CD4-positive, alpha-beta T cell treated with Interleukin-4 for 1 hour (primary cell): ENCODE measurements at regions not wholly inside any gene's neighbourhood (a gene's known extent, or its start where the extent isn't known, plus 50 kb on each side); places are given as distances from the start of the nearest gene placed in this dataset.
"Not testable (repeated sequence)": the region's sequence is repeated elsewhere in the genome, so short reads cannot be mapped to it uniquely, and the experiment has no call there.

Source experiments
- DNase-seq, 2 donors: peaks; one replicate each; pipeline ENCODE4 v3.0.0-alpha.2; 2020 to 2022

DNA sequence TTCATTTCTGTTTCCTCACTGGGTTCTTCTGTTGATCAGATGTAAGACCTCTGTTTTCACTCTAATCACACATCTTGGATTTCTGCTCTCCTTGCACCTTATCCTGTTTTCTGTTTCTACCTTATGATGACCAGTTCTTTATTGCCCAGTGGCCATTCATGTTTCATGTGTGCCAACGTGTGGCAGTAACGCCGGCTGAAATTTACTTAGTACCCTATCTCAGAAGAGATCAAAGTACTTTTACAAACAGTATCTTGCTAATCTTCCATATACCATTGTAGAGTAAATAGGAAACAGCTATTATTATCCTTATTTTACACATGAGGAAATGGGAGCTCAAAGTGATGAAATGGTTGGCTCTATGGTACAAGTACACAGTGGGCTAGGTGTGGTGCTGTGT is 74.0 kb downstream of the GATA3 start:
- no peak for DNase-seq

DNA sequence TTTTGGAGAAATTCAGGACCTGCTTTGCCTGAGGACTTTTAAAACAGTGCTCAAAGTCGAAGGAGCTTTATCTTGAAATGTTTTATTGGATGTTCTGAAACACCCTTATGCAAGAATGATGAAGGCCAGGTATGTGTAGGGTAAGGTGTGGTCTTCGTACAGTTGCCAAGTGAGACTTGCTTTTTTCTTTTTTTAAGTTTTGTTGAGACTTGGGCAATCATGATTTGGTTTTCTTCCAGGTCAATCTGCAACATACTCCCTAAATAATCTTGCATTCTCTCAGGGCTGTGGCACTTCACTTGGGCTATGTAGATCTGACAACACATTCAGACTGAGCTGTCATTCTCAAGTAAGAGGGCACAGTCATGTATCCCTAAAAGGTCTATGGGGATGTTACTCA is 75.0 kb downstream of the GATA3 start:
- no peak for DNase-seq

DNA sequence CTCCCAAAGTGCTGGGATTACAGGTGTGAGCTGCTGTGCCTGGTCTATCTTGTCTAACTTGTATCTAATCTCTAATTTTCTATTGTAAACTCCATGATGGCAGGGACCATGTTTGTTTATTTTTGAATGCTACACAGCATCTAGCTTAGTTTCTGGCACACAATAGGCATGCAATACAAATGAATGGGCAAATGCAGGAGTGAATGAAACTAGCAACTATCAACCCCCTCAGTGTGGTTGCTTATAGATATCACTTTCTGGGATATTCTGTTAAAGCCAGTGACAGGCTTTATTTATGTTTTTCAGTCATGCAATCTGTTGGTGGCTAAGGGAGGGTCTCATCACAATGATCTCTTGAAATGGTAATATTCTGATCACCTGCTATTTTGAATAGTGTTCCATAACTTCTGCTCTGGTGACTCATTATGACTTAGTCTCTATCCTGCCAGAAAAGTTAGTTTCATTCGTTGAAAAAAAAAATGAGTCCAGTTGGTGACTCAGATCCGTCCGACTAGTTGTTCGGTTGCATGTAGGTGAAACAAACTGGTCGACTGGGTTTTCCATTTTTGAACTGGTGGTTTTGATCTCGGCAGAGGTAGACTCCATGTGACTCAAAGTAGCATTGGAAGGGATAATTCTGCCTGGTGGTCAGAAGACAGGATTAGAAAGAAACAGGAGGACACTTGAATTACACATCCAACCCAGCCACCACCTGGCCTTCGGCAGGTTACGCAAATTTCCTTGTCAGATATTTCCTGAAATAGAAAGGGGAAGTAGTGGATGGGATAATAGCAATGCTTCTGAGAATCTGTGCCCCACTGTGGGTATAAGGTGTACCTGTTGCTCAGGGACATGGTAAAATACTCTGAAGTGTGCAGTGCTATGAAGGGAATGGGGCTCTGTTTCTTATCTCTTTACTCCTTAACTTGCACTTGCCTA is 76.8 kb downstream of the GATA3 start:
- DNase-seq, result no peak

DNA sequence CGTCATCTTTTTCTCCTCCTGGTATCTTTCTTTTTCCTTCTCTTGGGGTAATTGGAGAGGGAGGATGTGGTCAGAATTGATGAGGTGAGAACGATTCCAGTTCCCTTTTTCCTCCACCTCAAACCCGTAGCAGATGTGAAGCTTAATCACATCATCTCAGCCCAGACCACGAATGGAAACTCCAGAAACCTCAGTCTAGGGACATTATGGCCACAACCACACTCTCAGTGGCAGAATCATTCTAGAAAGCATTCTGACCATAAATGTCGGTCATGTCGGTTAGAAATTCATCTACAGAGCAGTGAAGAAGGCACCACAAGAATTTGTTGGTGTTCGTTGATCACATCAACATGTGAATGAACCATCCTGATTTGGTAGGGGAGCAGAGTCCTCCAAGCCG is 78.7 kb downstream of the GATA3 start:
- DNase-seq, result peak in 1 of 2 donors; percentile 18

DNA sequence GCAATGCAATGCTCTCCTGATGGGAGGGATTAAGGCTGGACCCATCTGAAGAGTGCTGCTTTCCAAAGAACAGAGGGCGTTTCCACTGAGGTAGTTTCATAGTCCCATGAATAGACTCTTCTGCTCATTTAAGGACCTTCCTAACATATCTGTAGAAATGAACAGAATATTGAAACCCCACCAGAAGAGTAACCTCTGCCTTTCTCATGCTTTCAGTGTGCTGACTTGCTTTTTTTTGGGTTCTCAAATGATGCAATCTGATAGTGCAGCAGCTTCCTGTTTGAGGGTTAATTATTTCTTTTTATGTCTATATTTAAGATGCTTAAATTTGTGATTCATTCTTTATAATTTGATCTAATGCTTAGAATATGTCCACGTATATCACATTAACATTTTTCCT is 82.2 kb downstream of the GATA3 start:
- DNase-seq, result peak in 1 of 2 donors; percentile 27

DNA sequence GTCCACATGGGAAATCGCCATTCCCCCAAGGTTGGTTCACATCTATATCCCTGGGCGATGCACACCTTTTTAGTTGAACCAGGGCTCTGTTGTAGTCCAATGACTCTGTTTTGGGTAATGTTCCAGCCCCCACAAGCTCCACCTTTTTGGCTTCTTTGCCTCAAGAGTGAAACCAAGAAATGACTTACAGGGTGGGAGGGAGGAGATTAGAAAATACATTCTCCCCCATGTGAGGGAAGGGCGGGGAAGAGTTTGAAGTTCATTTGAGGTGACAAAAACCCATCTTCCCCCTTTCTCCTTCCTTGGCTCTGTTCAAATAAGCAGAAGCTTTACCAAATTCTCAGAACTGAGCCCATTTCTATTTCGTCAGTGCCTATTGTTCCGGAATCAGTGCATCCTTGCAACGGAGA is 82.8 kb downstream of the GATA3 start:
- DNase-seq, result peak in 1 of 2 donors; percentile 69

DNA sequence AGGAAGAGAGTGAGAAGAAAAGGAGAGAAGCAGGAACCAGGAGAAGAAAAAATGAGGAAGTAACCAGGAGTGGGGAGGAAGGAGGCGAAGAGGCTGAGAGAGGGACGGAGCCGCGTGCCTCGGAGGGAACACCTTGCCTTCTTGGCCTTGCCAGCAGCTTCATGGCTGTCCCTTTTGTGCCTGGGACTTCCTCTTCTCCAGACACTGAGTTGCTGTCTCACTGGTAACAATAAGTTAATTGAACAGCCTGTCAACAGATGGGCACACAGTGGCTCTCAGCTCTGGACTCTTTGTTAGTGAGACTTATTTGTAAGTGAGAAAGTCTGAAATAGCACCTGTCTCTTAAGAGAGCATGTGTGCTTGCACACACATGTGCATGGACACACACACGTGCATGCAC is 83.2 kb downstream of the GATA3 start:
- peak in 1 of 2 donors; percentile 33 for DNase-seq

DNA sequence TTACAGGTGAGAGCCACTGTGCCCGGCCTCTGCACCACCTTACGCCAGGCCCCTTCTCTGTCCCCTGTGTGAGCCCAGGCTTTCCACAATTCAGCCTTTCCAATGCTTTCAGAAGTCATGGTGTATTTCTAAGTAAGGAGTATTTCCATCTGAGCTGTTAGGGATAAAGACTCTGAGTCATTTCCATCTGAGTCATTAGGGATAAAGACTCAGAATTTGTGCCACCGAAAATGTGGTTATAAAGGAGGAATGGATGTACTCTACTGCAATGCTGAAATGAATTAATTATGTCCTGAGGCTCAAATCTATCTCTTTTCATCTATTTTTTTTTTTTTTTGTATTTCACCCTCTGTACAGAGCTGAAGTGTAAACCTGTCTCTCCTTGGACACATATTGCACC is 84.0 kb downstream of the GATA3 start:
- DNase-seq, result no peak

DNA sequence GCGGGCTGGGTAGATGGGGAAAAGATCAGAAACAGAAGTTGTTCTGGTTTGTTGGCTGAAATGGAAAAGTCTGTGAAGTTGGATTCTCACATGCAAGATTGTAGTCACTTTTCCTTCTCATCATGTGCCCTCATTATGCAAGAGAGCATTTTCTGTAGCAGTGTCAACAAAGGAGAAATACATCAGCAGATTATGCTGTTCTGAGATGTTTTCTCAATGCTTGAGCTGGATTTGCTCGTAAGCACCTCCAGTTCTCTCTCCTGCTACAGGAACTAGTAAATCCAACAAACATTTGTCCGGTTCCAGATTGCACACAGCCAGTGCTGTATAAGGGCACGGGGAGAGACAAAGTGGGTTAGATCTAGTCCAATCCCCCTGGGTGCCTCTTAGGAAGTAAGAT is 90.0 kb downstream of the GATA3 start:
- DNase-seq, result no peak

DNA sequence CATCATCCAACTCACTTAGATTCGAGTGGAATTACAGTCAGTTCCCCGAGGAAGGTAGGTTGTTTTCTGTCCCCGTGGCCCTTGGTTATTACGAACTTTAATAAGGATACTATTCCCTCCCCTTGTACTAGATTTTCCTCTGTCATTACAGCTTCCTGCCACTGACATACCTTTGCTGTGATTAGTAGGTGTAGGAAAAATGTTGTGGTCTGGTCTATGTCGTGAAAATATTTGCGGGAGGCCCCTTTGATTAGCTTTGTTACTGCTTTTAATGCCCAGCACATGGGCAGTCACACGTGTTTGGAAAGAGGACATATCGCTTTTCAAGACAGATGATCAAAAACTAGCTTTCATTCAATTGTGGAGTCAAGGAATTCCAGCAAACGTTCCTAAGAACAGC is 92.2 kb downstream of the GATA3 start:
- DNase-seq, result no peak

DNA sequence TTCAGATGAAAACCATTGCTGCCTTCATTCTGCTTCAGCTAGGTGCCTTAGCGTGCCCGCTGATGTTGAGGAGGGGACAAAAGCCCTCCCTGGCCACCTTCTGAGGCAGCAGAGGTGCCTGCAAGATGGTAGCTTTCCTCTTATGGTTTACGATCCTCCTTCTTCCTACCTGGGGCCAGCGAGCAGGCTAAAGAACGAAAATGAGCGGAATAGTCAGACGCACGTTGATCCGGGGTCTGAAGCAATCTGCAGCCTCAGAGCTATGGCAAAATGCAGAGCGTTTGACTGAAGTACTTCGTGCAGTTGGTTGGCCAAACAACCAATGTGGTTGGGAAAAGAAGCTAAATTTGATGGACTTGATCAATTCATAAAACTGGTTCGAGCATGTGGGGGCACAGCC is 95.5 kb downstream of the GATA3 start:
- no peak for DNase-seq

DNA sequence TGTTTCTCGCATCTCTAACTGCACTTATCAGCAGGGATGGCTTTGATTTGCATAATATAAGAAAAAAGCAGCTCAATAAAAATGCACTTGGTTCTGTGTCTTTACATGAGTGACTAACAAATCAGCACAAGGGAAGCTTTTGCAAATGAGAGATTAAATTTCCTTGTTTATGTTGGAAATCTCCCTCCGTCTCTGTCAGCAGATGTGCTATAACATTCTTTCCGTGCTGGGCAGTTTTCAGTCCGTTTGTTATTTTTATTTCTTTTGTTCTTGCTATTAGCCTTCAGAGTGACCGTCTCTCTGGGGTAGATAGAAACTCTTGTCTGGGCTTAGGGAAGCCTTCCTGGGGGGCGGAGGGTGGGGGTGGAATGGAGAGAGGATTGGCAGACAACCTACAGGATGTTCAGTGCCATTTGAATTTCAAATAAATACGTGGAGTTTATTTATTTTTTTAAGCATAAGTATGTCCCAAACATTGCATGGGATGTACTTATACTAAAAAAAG is 96.0 kb downstream of the GATA3 start:
- no peak for DNase-seq

DNA sequence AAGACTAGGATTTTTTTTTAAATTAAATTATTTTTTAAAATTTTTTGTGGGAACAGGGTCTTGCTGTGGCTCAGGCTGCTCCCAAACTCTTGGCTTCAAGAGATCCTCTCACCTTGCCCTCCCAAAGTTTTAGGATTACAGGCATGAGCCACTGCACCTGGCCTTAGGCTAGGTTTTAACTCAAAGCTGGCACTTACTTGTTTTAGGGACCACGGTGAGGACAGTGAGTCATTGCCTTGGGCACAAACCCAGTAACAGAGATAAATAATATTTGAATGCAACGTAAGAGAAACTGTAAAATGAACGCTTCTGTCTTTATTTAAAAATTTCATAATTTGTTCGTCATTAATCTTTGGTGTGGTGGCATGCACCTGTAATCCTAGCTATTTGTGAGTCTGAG is 96.6 kb downstream of the GATA3 start:
- DNase-seq, result no peak

DNA sequence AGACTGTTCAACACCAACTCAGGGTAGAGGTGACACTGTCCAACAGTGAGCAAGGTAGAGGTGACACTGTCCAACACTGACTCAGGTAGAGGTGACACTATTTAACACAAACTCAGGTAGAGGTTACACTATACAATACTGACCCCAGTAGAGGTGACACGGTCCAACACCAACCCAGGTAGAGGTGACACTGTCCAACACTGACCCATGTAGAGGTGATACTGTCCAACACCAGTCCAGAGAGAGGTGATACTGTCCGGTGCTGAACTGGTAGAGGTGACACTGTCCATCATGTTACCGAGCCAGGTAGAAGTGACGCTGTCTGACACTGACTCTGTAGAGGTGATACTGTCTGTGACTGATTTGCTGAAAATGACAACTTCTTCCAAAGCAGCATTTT is 102.4 kb downstream of the GATA3 start:
- DNase-seq, result no peak

DNA sequence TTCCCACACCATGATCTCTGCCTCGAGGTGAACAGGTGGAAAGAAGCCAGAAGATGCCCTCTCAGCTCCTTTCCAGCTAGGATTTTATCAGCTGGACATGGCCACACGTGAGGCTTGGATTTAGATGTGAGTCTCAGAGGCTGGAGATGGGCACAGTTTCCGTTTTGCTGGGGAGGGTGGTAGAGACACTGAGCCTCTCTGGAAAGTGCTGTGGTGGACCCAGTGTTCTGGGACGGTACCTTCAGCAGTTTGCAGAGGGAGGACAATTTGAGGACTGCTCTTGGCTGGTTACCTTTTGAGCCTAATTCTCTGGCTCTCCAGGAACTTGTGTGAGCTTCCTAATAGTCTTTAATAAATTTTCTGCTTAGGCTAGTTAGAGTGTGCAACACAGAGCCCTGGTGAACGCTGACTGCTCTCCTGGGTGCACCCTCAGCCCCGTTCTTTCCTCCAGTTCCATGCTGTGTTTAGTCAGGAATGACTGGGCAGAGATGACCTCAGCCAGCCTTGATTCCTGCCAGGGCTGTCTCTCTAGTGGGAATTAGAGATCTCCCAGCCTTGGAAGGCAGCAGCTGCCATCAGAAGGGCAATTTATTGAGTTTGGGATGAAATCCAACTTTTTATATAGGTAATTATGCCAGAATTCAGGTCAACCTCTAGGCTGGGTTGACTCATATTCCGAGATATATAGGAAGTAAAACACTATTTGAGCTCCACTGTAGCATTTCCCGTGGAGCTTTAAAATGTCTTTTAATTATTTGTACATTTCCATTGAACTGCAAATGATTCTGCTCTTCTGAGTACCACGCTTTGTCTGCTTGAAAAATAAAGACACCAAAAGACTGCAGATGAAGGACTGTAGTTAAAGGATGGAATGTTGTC is 103.9 kb downstream of the GATA3 start:
- DNase-seq, result no peak

DNA sequence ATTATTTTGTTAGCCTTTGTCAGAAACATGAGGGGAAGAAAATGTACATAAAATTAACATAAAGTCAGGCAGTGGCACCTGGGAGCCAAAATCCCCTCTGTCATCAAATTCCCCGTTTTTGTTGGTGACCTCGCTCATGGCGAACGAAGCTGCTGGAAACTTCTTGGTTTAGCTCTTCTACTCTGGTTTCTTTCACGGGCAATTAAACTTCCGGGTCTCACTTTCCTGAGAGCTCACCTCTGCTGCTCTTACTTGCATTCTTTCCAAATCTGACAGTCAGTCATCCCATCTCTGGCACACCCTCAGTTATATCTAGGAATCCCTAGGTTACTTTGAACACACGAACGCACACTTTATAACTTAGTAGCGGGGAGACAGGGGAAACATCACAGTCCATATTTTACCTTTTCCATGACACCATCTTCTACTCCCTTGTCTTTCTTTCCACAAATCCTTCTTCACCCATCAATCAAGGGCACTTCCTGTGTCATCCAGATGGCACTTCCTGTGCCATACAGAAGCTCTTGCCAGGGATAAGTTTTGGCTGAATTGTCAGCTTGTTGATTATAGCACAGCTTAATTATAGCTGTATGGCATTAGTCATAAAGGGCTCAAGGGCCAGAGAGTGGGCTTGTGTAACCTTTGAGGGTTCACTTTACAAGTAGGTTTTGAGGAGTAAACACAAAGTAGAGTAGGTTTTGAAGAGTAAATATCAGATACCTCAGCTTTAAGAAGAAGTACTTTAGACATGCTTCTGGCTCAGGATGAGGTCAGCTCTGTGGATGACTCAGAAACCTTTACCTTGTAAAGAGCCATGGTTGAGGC is 105.1 kb downstream of the GATA3 start:
- no peak for DNase-seq

DNA sequence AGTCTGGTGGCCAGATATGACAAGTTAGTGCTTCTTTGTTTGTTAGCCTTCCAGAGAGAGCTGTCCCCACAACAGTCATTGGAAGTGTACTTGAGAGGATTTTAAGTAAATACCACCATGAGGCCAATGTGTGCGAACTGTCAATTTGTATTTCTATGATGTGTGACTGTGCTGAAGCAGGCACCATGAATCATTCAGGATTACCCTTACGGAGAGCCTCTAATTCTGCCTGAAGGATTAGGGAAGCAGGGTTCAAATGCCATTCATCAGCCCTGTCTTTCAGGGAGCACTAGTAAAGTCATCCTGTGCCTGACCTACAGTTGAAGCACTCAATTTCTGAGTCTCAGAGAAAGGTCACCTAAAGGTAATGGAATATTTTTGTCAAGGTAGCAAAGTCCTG is 109.3 kb downstream of the GATA3 start:
- no peak for DNase-seq

DNA sequence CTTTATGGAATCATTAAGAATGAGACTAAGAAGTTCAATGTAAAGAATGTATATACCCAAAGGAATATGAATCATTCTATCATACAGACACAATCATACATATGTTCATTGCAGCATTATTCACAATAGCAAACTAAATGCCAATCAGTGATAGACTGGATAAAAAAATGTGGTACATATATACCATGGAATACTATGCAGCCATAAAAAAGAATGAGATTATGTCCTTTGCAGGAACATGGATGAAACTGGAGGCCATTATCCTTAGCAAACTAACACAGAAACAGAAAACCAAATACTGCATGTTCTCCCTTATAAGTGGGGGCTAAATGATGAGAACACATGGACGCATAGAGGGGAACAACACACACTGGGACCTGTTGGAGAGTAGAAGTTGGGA is 110.2 kb downstream of the GATA3 start:
- DNase-seq, result not testable (repeated sequence)

DNA sequence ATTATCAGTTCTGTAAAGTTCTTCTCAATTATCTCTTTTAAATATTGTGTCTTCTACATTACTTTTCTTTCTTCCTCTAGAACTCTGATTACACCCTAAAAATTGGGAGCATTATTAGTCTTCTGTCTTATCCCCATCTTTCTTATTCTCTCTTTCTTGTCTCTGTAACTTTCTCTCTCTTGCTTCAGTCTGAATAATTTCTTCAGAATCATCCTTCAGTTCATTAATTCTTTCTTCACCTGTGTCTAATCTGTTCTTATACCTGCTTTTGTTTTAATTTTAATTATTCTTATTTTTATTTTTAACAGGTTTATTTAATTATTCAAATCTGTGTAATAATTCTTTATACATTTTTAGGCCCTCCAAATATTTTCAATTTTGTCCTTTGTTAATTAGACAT is 114.3 kb downstream of the GATA3 start:
- no peak for DNase-seq

DNA sequence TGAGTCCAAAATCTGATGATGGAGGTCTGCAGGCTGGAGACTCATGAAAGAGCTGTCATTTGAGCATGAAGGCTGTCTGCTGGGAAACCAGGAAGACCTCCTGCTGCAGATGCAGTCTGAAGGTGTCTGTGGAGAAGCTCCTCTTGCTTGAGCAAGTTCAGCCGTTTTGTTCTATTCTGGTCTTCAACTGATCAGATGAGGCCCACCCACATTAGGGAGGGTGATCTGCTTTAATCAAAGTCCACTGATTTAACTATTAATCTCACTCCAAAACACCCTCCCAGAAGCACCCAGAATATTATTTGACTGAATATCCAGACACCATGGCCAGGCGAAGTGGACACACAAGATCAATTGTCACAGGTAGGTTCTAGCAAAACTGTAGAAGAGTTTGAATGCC is 116.5 kb downstream of the GATA3 start:
- DNase-seq, result no peak

DNA sequence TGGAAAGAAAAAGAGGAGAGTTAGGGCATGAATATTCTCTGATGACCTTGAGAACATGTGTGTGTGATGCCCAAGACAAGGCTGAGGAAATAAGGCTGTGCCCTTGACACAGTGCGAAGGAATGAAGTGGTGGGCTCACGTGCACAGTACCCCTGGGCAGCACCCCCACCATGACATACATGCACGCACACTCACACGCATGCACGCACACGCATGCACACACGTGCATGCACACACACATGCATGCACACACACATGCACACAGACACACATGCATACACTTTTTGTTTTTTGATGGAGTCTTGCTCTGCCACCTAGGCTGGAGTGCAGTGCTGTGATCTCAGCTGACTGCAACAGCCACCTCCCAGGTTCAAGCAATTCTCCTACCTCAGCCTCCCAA is 118.1 kb downstream of the GATA3 start:
- no peak for DNase-seq

DNA sequence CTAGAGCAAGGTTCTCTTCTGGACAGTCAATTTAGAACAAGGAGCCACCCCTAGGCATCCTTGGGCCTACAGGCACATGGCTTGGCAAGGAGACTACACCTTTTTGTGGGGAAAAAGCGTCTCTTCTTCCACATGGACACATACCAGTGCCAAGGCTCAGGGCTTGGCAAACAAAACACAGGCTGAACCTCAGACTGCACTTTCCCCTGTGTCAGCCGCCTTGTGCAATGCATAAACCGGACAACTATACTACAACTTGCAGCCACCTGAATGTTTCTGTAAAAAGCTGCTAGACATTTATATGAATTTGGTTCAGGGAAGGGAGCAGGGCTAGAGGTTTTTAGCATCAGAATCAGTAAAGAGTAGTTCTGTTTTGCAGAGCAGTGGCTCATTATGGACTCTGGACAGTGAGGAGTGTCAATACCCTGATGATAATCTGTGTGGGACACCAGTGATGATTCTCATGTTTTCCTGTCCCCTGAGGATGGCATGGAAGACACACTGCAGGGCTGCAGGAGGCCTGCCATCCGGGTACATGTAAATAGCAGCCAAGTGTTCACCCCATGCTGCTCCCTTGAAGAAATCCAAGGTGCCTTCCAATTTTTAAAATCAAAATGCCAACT is 118.9 kb downstream of the GATA3 start:
- no peak for DNase-seq
